PFSK-1 (cell line): ENCODE measurements at regions not wholly inside any gene's neighbourhood (a gene's known extent, or its start where the extent isn't known, plus 50 kb on each side); places are given as distances from the start of the nearest gene placed in this dataset.

Experiments
- FOXP2 ChIP-seq: optimal IDR thresholded peaks from 2 replicates; pipeline ENCODE3; 2011; ENCODE audit warnings: borderline replicate concordance, control low read depth, inconsistent platforms; ENCODE audit not compliant: insufficient read depth; ENCODE audit errors: extremely low read length, extremely low read depth
- POLR2AphosphoS5 ChIP-seq: IDR thresholded peaks from 2 replicates; pipeline ENCODE4 v1.6.1; 2012; ENCODE audit warnings: low read depth, mild to moderate bottlenecking, control low read depth, low read length, moderate library complexity
- SIN3A ChIP-seq: IDR thresholded peaks from 2 replicates; pipeline ENCODE4 v1.6.1; 2012; ENCODE audit warnings: mild to moderate bottlenecking, low read length, moderate library complexity, borderline replicate concordance; ENCODE audit not compliant: insufficient read depth
- TAF1 ChIP-seq: IDR thresholded peaks from 2 replicates; pipeline ENCODE4 v1.6.1; 2012; ENCODE audit warnings: low read length, control low read depth, borderline replicate concordance; ENCODE audit not compliant: insufficient read depth
- TF ChIP-seq, protein P1 (sequence below), 2 experiments: IDR thresholded peaks; 2 replicates each; pipeline versions ENCODE4 v1.6.1 to v1.8.0; 2011 to 2012; ENCODE audit warnings: low read depth in 2 of 2, low read length in 2 of 2, control low read depth in 1 of 2, inconsistent platforms in 1 of 2, mild to moderate bottlenecking in 1 of 2, moderate library complexity in 1 of 2; ENCODE audit not compliant: insufficient read depth in 1 of 2

DNA sequence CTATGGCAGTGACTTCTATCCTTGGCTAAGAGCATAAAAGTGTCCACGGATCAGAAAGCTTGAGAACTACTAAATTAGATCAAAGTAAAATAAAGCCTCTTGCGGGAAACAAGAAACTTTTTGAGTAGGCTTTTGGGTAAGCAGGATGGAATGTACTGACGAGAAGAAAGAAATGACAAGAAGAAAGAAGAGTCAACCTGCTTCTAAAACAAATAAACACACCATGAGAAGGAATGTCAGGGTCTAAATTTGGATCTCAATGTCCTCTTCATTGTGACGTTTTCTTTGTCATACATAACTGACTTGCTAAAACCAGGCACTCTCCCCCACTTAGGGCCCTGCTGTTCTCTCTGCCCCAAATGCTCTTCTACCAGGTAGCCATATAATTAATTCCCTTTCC lies 290.1 kb upstream of the PTGER4 start:
- TF ChIP-seq SIN3A (no peak), POLR2AphosphoS5 (no peak), TAF1 (no peak), FOXP2 (no peak)
- TF ChIP-seq, protein P1, sequence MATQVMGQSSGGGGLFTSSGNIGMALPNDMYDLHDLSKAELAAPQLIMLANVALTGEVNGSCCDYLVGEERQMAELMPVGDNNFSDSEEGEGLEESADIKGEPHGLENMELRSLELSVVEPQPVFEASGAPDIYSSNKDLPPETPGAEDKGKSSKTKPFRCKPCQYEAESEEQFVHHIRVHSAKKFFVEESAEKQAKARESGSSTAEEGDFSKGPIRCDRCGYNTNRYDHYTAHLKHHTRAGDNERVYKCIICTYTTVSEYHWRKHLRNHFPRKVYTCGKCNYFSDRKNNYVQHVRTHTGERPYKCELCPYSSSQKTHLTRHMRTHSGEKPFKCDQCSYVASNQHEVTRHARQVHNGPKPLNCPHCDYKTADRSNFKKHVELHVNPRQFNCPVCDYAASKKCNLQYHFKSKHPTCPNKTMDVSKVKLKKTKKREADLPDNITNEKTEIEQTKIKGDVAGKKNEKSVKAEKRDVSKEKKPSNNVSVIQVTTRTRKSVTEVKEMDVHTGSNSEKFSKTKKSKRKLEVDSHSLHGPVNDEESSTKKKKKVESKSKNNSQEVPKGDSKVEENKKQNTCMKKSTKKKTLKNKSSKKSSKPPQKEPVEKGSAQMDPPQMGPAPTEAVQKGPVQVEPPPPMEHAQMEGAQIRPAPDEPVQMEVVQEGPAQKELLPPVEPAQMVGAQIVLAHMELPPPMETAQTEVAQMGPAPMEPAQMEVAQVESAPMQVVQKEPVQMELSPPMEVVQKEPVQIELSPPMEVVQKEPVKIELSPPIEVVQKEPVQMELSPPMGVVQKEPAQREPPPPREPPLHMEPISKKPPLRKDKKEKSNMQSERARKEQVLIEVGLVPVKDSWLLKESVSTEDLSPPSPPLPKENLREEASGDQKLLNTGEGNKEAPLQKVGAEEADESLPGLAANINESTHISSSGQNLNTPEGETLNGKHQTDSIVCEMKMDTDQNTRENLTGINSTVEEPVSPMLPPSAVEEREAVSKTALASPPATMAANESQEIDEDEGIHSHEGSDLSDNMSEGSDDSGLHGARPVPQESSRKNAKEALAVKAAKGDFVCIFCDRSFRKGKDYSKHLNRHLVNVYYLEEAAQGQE (IDR thresholded peaks at IDR 0.05; ENCODE audit: insufficient read depth in 1 of 2, low read depth in 2 of 2, low read length in 2 of 2): no peak
